Natural killer cell (primary cell): ENCODE measurements at regions not wholly inside any gene's neighbourhood (a gene's known extent, or its start where the extent isn't known, plus 50 kb on each side); places are given as distances from the start of the nearest gene placed in this dataset.

Experiments
- ATAC-seq, 3 donors: fragments of 150-1000 bp in 2 of 3; fragments of 200-7000 bp in 1 of 3; cut with Tn5 transposase; 1 replicate in 1 of 3; 2 replicates in 2 of 3; pipeline ENCODE4 v1.10.0; 2021; ENCODE audit warnings: mild to moderate bottlenecking in 2 of 3, moderate library complexity in 2 of 3
- DNase-seq, 2 donors: peaks; one replicate each; pipeline versions ENCODE4 v3.0.0 to v3.0.0-alpha.2; 2013 to 2021; ENCODE audit warnings: mixed read lengths in 1 of 2
- H3K27ac ChIP-seq: one replicate; pipeline ENCODE4 v1.5.1; 2013; ENCODE audit warnings: mild to moderate bottlenecking, low read length
- H3K27me3 ChIP-seq: one replicate; pipeline ENCODE4 v1.6.1; 2013; ENCODE audit warnings: low read length; ENCODE audit not compliant: control insufficient read depth, insufficient read depth
- H3K36me3 ChIP-seq: one replicate; pipeline ENCODE4 v1.6.1; 2013; ENCODE audit warnings: low read length; ENCODE audit not compliant: control insufficient read depth, insufficient read depth
- H3K4me1 ChIP-seq: one replicate; pipeline ENCODE4 v1.6.1; 2013; ENCODE audit warnings: low read length; ENCODE audit not compliant: control insufficient read depth, insufficient read depth
- H3K4me3 ChIP-seq: one replicate; pipeline ENCODE4 v1.5.1; 2013; ENCODE audit warnings: low read length
- H3K9me3 ChIP-seq: one replicate; pipeline ENCODE4 v1.6.1; 2013; ENCODE audit warnings: low read length; ENCODE audit not compliant: control insufficient read depth, insufficient read depth
- H3K27ac Mint-ChIP-seq, 2 donors: one replicate each; pipeline ENCODE4 v1.8.0; 2022; ENCODE audit warnings: mild to moderate bottlenecking in 2 of 2, mixed read lengths in 2 of 2, moderate library complexity in 1 of 2
- H3K27me3 Mint-ChIP-seq, 2 donors: one replicate each; pipeline ENCODE4 v1.8.0; 2022; ENCODE audit warnings: low read depth in 2 of 2, mixed read lengths in 2 of 2
- H3K36me3 Mint-ChIP-seq: one replicate; pipeline ENCODE4 v1.8.0; 2022; ENCODE audit warnings: mixed read lengths
- H3K4me1 Mint-ChIP-seq, 2 donors: one replicate each; pipeline ENCODE4 v1.8.0; 2022; ENCODE audit warnings: mixed read lengths in 2 of 2
- H3K4me3 Mint-ChIP-seq: one replicate; pipeline ENCODE4 v1.8.0; 2022; ENCODE audit warnings: mild to moderate bottlenecking, moderate library complexity, mixed read lengths
- H3K9me3 Mint-ChIP-seq, 2 donors: one replicate each; pipeline ENCODE4 v1.8.0; 2022; ENCODE audit warnings: mixed read lengths in 2 of 2
- CTCF ChIP-seq: fragments of 200-600 bp; IDR thresholded peaks from one replicate; pipeline ENCODE4 v1.8.0; 2022; ENCODE audit warnings: antibody characterized with exemption
- WGBS: methylation state at CpG from one replicate; pipeline ENCODE4 v1.1.7; 2013; ENCODE audit warnings: missing lambda C conversion rate; ENCODE audit not compliant: insufficient coverage; 5-methylcytosine and 5-hydroxymethylcytosine counted together
- intact Hi-C: fragments of 100-400 bp; cut with micrococcal nuclease; formaldehyde crosslinking; loops from one replicate; pipeline ENCODE4 v1.14.2; 2022

- no peaks in the 10 kb centered on the region for H3K36me3 ChIP-seq
- H3K36me3 Mint-ChIP-seq = no peaks in the 10 kb centered on the region
- ATAC-seq = no peak
- H3K27ac ChIP-seq = no peak overlapping the region
- H3K27me3 ChIP-seq = no peaks in the 10 kb centered on the region
- H3K4me3 ChIP-seq = no peak overlapping the region
- intact Hi-C loops = no loop called here
- WGBS = 87% methylated on average over 9 of the region's 9 CpGs
- H3K27me3 Mint-ChIP-seq = no peaks in the 10 kb centered on the region
- TF ChIP-seq CTCF = no peak
- H3K9me3 Mint-ChIP-seq = peaks cover 0 to 4% of the 10 kb centered on the region in 2 donors
- H3K4me1 Mint-ChIP-seq = no peaks in the 10 kb centered on the region
- no peaks in the 10 kb centered on the region for H3K9me3 ChIP-seq
- H3K4me1 ChIP-seq = no peaks in the 10 kb centered on the region
- no peak overlapping the region for H3K27ac Mint-ChIP-seq
- H3K4me3 Mint-ChIP-seq = no peak overlapping the region
- no peak for DNase-seq
Observed at GRCh38 chrX:26722666-26723428, 506.9 kb downstream of the MAGEB5 start.

GRCh38 chrX:26672571-26672970 lies 456.6 kb downstream of the MAGEB5 start:
- no peak for TF ChIP-seq CTCF
- Histone ChIP-seq H3K4me3 (no peak overlapping the region), H3K4me1 (no peaks in the 10 kb centered on the region), H3K9me3 (no peaks in the 10 kb centered on the region), H3K27me3 (no peaks in the 10 kb centered on the region), H3K27ac (no peak overlapping the region), H3K36me3 (no peaks in the 10 kb centered on the region)
- ATAC-seq = no peak
- Mint-ChIP-seq H3K27me3 (no peaks in the 10 kb centered on the region), H3K36me3 (peaks cover 7% of the 10 kb centered on the region), H3K4me1 (no peaks in the 10 kb centered on the region), H3K27ac (no peak overlapping the region), H3K9me3 (peaks cover 12 to 16% of the 10 kb centered on the region in 2 donors), H3K4me3 (no peak overlapping the region)
- intact Hi-C loops = no loop called here
- 84% methylated on average over 3 of the region's 3 CpGs for WGBS
- DNase-seq = no peak

GRCh38 chrX:26670521-26670920 lies 454.6 kb downstream of the MAGEB5 start:
- Histone ChIP-seq H3K9me3 (no peaks in the 10 kb centered on the region), H3K27me3 (no peaks in the 10 kb centered on the region), H3K4me1 (no peaks in the 10 kb centered on the region), H3K4me3 (no peak overlapping the region), H3K27ac (no peak overlapping the region), H3K36me3 (no peaks in the 10 kb centered on the region)
- H3K27me3 Mint-ChIP-seq = no peaks in the 10 kb centered on the region
- DNase-seq (no peak), ATAC-seq (no peak)
- WGBS = 62% methylated on average over 1 of the region's 1 CpG
- no peak for TF ChIP-seq CTCF
- intact Hi-C loops = no loop called here
- no peak overlapping the region for H3K4me3 Mint-ChIP-seq
- peaks cover 10 to 16% of the 10 kb centered on the region in 2 donors for H3K9me3 Mint-ChIP-seq
- peaks cover 7% of the 10 kb centered on the region for H3K36me3 Mint-ChIP-seq
- H3K27ac Mint-ChIP-seq = no peak overlapping the region
- H3K4me1 Mint-ChIP-seq = no peaks in the 10 kb centered on the region

GRCh38 chrX:26664919-26665318 lies 448.9 kb downstream of the MAGEB5 start:
- no peaks in the 10 kb centered on the region for H3K4me1 ChIP-seq
- Mint-ChIP-seq H3K4me1 (no peaks in the 10 kb centered on the region), H3K27ac (no peak overlapping the region), H3K27me3 (no peaks in the 10 kb centered on the region), H3K36me3 (peaks cover 7% of the 10 kb centered on the region), H3K4me3 (no peak overlapping the region), H3K9me3 (peaks cover 5 to 16% of the 10 kb centered on the region in 2 donors)
- ATAC-seq = no peak
- WGBS = 83% methylated on average over 1 of the region's 3 CpGs
- no peak for TF ChIP-seq CTCF
- no peak overlapping the region for H3K4me3 ChIP-seq
- no peaks in the 10 kb centered on the region for H3K36me3 ChIP-seq
- no peaks in the 10 kb centered on the region for H3K27me3 ChIP-seq
- intact Hi-C loops = no loop called here
- no peaks in the 10 kb centered on the region for H3K9me3 ChIP-seq
- no peak for DNase-seq
- no peak overlapping the region for H3K27ac ChIP-seq
